Left colon (tissue), 2 donors: ENCODE measurements at regions not wholly inside any gene's neighbourhood (a gene's known extent, or its start where the extent isn't known, plus 50 kb on each side); places are given as distances from the start of the nearest gene placed in this dataset.
"Not testable (repeated sequence)": the region's sequence is repeated elsewhere in the genome, so short reads cannot be mapped to it uniquely, and the experiment has no call there.

Experiments
- ATAC-seq: fragments of 200-7000 bp; cut with Tn5 transposase; one replicate; pipeline ENCODE4 v1.9.1; 2020; ENCODE audit warnings: mild to moderate bottlenecking, moderate library complexity
- DNase-seq, 2 donors: peaks; one replicate each; pipeline ENCODE4 v3.0.0-alpha.2; 2020
- intact Hi-C, 2 donors: fragments of 100-400 bp; cut with DNase I in 1 of 2; cut with micrococcal nuclease in 1 of 2; formaldehyde crosslinking; loops; one replicate each; pipeline versions ENCODE4 v1.11.2 to v1.14.0; 2022; cut with DNase I, micrococcal nuclease
- donor health status: DM: no; HTN: no; CAD: no.
- donor health status: DM: yes; HTN: yes; CAD: no.

- intact Hi-C loops = no loop called here
- peak; percentile 70 for ATAC-seq
- DNase-seq = no peak
These were observed 93.1 kb upstream of the HIF1A start for GRCh38 chr14:61602003-61602732.

GRCh38 chr14:61602733-61603077, 92.6 kb upstream of the HIF1A start:
- ATAC-seq = peak; percentile 94
- no peak for DNase-seq
- intact Hi-C loops = no loop called here

GRCh38 chr14:61603736-61604135, 91.6 kb upstream of the HIF1A start:
- DNase-seq = no peak
- intact Hi-C loops = no loop called here
- ATAC-seq = no peak

- ATAC-seq (no peak), DNase-seq (no peak)
- intact Hi-C loops = no loop called here
These were observed 87.6 kb upstream of the HIF1A start for GRCh38 chr14:61607570-61608244.

- intact Hi-C loops = no loop called here
- DNase-seq (no peak), ATAC-seq (peak; percentile 75)
These were observed 86.8 kb upstream of the HIF1A start for GRCh38 chr14:61608245-61609165.

GRCh38 chr14:61609191-61609843, 86.0 kb upstream of the HIF1A start:
- intact Hi-C loops = no loop called here
- ATAC-seq (peak; percentile 82), DNase-seq (no peak)

- intact Hi-C loops = no loop called here
- no peak for ATAC-seq
These were observed 85.4 kb upstream of the HIF1A start for GRCh38 chr14:61609884-61610283.

GRCh38 chr14:61610900-61611299, 84.4 kb upstream of the HIF1A start:
- intact Hi-C loops = no loop called here
- ATAC-seq (no peak), DNase-seq (no peak)

More at GRCh38 chr14:61609884-61610283, 85.4 kb upstream of the HIF1A start:
- no peak for DNase-seq

GRCh38 chr14:61611880-61612630, 83.3 kb upstream of the HIF1A start:
- ATAC-seq = no peak
- intact Hi-C loops = no loop called here
- no peak for DNase-seq

GRCh38 chr14:61613006-61613405, 82.3 kb upstream of the HIF1A start:
- intact Hi-C loops, ATAC-seq: not testable (repeated sequence)

GRCh38 chr14:61614693-61615092, 80.6 kb upstream of the HIF1A start:
- intact Hi-C loops = no loop called here
- no peak for ATAC-seq
- no peak for DNase-seq

More at GRCh38 chr14:61613006-61613405, 82.3 kb upstream of the HIF1A start:
- not testable (repeated sequence) for DNase-seq

- no peak for DNase-seq
- intact Hi-C loops = no loop called here
- ATAC-seq = no peak
These were observed 79.4 kb upstream of the HIF1A start for GRCh38 chr14:61615743-61616523.

GRCh38 chr14:61616524-61617185, 78.7 kb upstream of the HIF1A start:
- intact Hi-C loops = no loop called here
- DNase-seq (no peak), ATAC-seq (no peak)

- ATAC-seq (peak; percentile 65), DNase-seq (no peak)
- intact Hi-C loops = no loop called here
These were observed 76.9 kb upstream of the HIF1A start for GRCh38 chr14:61618448-61618847.

GRCh38 chr14:61619494-61619893, 75.8 kb upstream of the HIF1A start:
- intact Hi-C loops = no loop called here
- DNase-seq (no peak), ATAC-seq (no peak)

GRCh38 chr14:61620130-61620946, 75.0 kb upstream of the HIF1A start:
- ATAC-seq (no peak), DNase-seq (no peak)
- intact Hi-C loops = no loop called here
